Neutrophil (primary cell): ENCODE measurements at regions not wholly inside any gene's neighbourhood (a gene's known extent, or its start where the extent isn't known, plus 50 kb on each side); places are given as distances from the start of the nearest gene placed in this dataset.
"Not testable (repeated sequence)": the region's sequence is repeated elsewhere in the genome, so short reads cannot be mapped to it uniquely, and the experiment has no call there.

Experiments
- H3K27ac ChIP-seq: fragments of 200-600 bp; sonication (generic); 2 replicates; pipeline ENCODE4 v1.5.1; 2016; ENCODE audit warnings: mild to moderate bottlenecking, moderate library complexity
- H3K27me3 ChIP-seq: fragments of 200-600 bp; sonication (generic); 2 replicates; pipeline ENCODE4 v1.6.0; 2016; ENCODE audit warnings: mild to moderate bottlenecking
- H3K36me3 ChIP-seq: fragments of 200-600 bp; sonication (generic); 2 replicates; pipeline ENCODE4 v1.5.1; 2017
- H3K4me1 ChIP-seq, 2 experiments: fragments of 200-600 bp in 1 of 2; sonication (generic) in 1 of 2; 1 replicate in 1 of 2; 2 replicates in 1 of 2; pipeline versions ENCODE4 v1.5.1 to v1.6.1; 2013 to 2016; ENCODE audit warnings: low read depth in 1 of 2, low read length in 1 of 2, mild to moderate bottlenecking in 1 of 2, moderate library complexity in 1 of 2; ENCODE audit not compliant: control insufficient read depth in 1 of 2, insufficient read depth in 1 of 2
- H3K4me3 ChIP-seq, 2 experiments: fragments of 200-600 bp in 1 of 2; sonication (generic) in 1 of 2; 1 replicate in 1 of 2; 2 replicates in 1 of 2; pipeline ENCODE4 v1.5.1; 2013 to 2016; ENCODE audit warnings: low read depth in 1 of 2, low read length in 1 of 2, mild to moderate bottlenecking in 1 of 2, moderate library complexity in 1 of 2
- H3K9me3 ChIP-seq: fragments of 200-600 bp; sonication (generic); 2 replicates; pipeline ENCODE4 v1.5.1; 2016
- CTCF ChIP-seq: fragments of 200-600 bp; sonication (generic); IDR thresholded peaks from 2 replicates; pipeline ENCODE4 v1.5.1; 2016; ENCODE audit warnings: antibody characterized with exemption

GRCh38 chr20:29878281-29878741 lies 1379.2 kb upstream of the DEFB115 start:
- H3K36me3 ChIP-seq = no peaks in the 10 kb centered on the region
- TF ChIP-seq CTCF = no peak
- H3K9me3 ChIP-seq = peaks cover 11% of the 10 kb centered on the region
- no peak overlapping the region for H3K27ac ChIP-seq
- no peak overlapping the region for H3K4me3 ChIP-seq
- H3K27me3 ChIP-seq = no peaks in the 10 kb centered on the region
- H3K4me1 ChIP-seq = no peaks in the 10 kb centered on the region

GRCh38 chr20:29878777-29879442 lies 1378.6 kb upstream of the DEFB115 start:
- H3K36me3 ChIP-seq = no peaks in the 10 kb centered on the region
- no peak for TF ChIP-seq CTCF
- H3K4me1 ChIP-seq = no peaks in the 10 kb centered on the region
- H3K9me3 ChIP-seq = peaks cover 11% of the 10 kb centered on the region
- no peaks in the 10 kb centered on the region for H3K27me3 ChIP-seq
- no peak overlapping the region for H3K27ac ChIP-seq
- no peak overlapping the region for H3K4me3 ChIP-seq

GRCh38 chr20:29881107-29881506 lies 1376.4 kb upstream of the DEFB115 start:
- H3K9me3 ChIP-seq = peaks cover 11% of the 10 kb centered on the region
- not testable (repeated sequence) for H3K27me3 ChIP-seq, H3K36me3 ChIP-seq, H3K4me3 ChIP-seq, H3K4me1 ChIP-seq, H3K27ac ChIP-seq

GRCh38 chr20:29883514-29884219 lies 1373.8 kb upstream of the DEFB115 start:
- H3K4me1 ChIP-seq, H3K27me3 ChIP-seq, H3K36me3 ChIP-seq, H3K4me3 ChIP-seq, H3K27ac ChIP-seq, H3K9me3 ChIP-seq: not testable (repeated sequence)

- not testable (repeated sequence) for H3K27me3 ChIP-seq, H3K36me3 ChIP-seq, H3K4me3 ChIP-seq, H3K27ac ChIP-seq, H3K9me3 ChIP-seq, H3K4me1 ChIP-seq
Observed at GRCh38 chr20:29884322-29884721, 1373.1 kb upstream of the DEFB115 start.

GRCh38 chr20:29885282-29886185 lies 1371.9 kb upstream of the DEFB115 start:
- H3K9me3 ChIP-seq, H3K27ac ChIP-seq, H3K27me3 ChIP-seq, H3K4me3 ChIP-seq, H3K36me3 ChIP-seq, H3K4me1 ChIP-seq: not testable (repeated sequence)

GRCh38 chr20:29891555-29891954 lies 1365.9 kb upstream of the DEFB115 start:
- not testable (repeated sequence) for H3K27ac ChIP-seq, H3K4me1 ChIP-seq, H3K36me3 ChIP-seq, H3K9me3 ChIP-seq, H3K27me3 ChIP-seq, H3K4me3 ChIP-seq
